GM18511 (cell line): ENCODE measurements at regions not wholly inside any gene's neighbourhood (a gene's known extent, or its start where the extent isn't known, plus 50 kb on each side); places are given as distances from the start of the nearest gene placed in this dataset.
"Not testable (repeated sequence)": the region's sequence is repeated elsewhere in the genome, so short reads cannot be mapped to it uniquely, and the experiment has no call there.

ENCODE experiments used
- ATAC-seq: cut with Tn5 transposase; IDR thresholded peaks from one replicate; pipeline ENCODE4 v1.9.1; 2021; ENCODE audit warnings: mild to moderate bottlenecking, moderate library complexity; ENCODE audit not compliant: unreplicated experiment

GRCh38 chr21:16113052-16113715, 383.4 kb downstream of the USP25 start:
- ATAC-seq: no peak

DNA sequence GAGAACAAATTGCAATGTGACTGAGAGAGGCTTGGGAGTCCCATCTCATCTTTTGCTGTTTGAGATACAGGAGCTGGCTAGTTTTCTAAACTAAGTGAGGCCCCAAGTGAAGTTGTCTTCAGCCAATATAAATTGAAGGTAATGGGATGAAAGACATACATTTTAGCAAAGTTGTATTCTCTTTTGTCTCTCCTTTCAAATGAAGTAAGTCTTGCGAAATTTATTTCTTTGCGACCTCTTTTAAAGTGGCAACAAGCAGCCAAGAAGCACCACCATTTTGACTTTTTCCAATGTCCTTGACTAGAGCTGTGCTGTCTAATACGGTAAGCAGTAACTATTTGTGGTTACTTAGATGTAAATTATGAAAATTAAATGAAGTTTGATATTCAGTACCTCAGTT, 385.7 kb downstream of the USP25 start:
- no peak for ATAC-seq

DNA sequence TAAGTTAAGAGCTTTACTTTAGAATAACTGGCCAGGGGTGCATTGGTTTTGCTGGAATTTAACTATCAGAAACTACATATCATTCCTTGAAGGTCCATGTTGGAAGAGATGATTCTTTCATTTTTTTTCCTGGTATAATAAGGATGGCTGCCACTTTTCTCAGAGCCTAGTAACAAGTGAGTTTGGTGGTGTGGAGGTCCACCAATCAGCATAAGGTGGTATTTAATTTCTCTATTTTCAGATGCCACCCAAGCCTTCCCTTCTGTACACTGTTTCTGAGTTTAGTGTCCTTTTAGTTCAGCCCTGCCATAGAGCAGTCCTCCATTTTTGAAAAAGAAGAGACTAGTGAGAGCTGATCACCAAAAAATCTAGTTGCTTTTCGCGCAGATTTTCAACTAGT, 386.3 kb downstream of the USP25 start:
- ATAC-seq: no peak

DNA sequence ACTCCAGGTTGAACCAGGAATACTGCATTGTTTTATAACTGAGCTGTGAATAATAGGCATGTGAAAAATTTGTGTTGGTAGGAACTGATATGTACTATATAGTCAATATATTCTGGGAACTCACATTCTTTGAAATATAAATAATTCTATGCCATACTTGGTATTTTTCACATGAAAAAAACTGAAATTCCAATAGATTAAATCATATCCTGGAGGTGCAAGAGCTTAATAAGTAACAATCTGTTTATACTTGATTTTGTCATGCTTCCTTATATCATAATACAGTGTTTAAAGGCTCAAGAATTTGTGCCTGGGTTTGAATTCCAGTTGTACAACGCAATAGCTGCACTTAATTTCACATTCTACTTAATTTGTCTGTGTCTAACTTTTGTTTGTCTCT, 387.0 kb downstream of the USP25 start:
- ATAC-seq: no peak

- no peak for ATAC-seq
Measured at GRCh38 chr21:16117331-16117730, 387.5 kb downstream of the USP25 start.

DNA sequence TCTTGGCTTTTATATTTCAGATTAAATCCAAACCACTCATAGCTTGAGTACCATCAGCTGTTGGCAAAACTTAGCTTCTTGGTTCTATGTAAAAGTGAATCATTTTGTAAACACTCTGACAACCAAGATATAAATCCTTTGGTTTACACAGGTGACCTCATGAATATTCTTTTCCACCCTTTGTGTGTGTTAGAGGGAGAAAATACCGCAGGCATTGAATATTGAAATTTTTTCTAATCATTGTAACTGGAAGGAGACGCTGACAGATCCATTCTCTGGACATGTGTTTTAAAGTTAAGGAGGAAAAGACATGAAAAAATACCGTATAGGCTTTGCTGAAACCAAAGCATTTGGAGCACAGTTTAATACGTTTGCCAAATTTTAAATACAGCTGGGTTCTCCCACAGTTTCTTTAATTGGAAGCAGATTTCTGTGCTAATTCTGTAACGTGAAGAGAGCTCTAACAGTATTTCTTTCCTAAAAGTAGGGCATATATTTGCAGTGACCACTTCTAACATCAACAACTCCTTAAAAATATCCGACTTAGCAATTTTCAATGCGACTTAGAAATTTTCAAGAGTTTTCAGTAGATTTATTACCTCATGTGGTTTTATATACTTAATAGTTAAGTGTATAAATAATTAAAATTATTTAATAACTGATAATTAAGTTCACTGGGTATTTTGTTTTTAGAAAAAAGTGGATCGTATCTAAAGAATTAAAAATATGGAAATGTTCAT, 388.2 kb downstream of the USP25 start:
- ATAC-seq: no peak

DNA sequence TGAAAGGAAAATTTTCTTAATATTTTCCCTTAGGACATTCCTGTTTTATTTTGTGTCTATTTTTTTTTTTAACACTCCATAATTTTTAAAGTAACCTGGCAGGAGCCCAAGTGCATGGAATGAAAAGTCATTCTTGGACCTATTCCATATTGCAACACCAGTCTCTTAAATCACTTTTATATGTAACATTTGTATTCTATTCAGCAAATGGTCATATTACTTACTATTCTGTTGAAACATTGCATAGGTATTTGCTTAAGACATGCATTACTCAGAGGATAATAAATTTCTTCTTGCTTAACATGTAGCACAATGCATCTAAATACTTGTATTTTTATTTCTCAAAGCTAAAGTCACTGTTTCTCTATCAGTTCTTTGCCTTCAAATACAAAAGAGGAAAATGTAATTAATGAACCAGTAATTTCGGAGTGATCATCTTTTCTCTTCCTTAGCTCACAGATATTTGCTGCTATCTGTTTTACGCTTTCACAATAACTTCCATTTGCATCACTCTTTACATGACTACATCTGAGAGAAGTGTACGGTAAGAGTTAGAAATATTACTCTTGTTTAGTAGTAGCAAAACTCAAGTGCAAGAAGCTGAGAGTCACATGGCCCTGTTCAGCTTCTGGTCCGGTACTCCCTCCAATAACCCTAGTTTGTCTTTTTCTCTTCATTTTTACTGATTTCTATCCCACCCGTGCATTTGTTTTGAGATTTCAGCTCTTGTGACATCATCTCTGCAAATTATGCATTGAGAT, 394.8 kb downstream of the USP25 start:
- ATAC-seq: no peak

DNA sequence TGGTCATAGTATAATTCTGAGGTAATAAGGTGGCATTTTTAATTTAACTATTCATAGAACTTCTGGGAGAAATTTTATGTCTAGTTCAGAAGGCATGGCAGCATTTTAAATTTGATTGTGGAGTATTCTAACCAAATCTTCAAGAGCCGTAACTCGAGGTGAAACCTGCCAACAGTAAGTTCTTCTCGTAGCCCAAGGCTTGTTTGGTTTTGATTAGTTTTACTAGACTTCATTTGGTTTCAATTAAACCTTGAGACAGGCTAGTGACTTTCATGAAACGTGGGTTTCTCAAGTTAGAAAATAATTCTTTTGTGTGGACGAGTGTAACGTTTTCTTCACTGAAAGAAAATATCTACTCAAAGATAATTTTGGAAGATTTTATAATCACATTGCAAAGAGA, 395.5 kb downstream of the USP25 start:
- no peak for ATAC-seq

- not testable (repeated sequence) for ATAC-seq
Measured at GRCh38 chr21:16132453-16132852, 402.7 kb downstream of the USP25 start.

GRCh38 chr21:16133248-16133647, 403.5 kb downstream of the USP25 start:
- no peak for ATAC-seq

DNA sequence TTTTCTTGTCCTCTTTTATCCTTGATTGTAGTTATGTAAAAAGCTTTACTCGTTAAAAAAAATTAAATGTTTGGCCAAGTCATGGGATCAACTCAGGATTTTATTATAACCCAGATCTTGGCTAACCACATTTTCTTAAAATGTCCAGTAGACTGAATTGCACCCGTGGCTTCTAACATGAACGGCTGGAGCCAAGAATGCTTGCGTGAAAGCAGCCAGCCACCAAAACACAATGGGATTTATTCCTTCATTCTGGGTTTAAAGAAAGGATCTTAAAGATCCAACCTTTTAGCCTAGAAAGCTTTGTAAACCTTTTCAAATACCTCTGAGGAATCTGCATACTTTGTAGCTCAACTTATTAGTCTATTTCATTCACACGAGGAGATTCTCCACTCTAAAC, 404.4 kb downstream of the USP25 start:
- no peak for ATAC-seq

GRCh38 chr21:16137106-16137505, 407.3 kb downstream of the USP25 start:
- ATAC-seq: no peak

- ATAC-seq: no peak
Measured at GRCh38 chr21:16145052-16145451, 415.3 kb downstream of the USP25 start.

GRCh38 chr21:16145479-16145878, 415.7 kb downstream of the USP25 start:
- no peak for ATAC-seq

GRCh38 chr21:16154321-16154720, 424.5 kb downstream of the USP25 start:
- no peak for ATAC-seq

DNA sequence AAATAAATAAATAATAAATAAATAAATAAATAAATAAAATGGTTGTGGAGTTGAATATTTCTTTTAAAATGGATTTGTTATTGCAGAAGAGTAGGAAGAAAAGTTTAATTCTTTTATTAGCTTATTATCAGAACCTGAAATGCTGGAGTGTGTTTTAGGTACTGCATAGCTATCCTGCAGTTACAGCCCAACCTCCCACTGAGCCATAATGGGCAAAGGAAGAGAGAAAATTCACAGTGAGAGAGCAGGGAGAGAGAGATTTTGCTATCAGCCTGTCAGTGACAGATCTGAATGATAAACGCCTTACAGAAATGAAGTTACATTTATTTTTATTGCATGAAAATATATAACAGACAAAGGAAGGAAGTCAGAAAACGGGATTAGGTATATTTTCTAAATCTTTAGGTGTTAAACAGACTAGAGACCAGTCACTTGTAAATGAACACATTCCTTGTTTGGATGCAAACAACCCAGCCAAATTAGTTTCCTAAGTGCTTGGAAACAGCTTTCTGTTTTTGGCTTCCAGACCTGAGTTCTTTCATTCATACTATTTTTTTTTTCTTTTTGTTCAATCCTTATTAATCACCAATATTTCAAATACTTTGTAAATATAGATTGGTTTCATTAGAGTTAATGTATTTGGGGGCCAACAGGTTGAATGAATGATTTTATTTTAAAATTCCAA, 425.3 kb downstream of the USP25 start:
- ATAC-seq: no peak

GRCh38 chr21:16156841-16157489, 427.2 kb downstream of the USP25 start:
- ATAC-seq: no peak

DNA sequence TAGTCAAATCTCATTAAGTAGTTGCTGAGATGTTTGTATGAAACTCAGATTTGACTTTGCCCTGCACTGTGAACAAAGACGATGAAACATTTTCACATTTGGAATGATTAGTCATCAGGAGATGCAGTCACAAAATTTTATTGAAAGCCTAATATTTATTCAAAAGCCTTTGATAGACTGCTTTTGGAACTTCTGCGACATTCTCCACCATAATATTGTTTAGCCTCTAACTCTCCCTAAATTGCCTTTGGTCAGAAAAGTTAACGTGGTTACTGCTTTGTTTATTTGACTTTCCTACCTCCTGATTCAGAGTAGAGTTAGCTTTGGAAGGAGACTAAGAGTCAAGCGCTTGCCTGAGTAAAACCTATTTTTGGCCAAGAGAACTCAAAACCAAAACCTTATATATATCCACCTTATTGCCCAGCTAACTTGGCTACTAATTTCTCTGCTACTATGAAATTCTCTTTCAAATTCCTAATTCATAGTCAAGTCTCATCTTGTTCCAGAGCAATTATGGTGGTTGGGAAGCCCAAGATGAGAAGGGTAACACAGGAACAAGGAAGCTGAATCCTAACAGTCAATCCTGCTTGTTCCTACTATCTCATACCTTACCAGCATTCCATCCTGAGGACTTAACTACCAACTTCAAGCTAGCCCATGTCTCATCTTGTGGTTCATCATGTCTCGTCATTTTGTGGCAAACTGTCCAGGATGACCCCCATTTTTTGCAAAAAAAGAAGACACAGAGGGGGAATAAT, 429.6 kb downstream of the USP25 start:
- no peak for ATAC-seq

DNA sequence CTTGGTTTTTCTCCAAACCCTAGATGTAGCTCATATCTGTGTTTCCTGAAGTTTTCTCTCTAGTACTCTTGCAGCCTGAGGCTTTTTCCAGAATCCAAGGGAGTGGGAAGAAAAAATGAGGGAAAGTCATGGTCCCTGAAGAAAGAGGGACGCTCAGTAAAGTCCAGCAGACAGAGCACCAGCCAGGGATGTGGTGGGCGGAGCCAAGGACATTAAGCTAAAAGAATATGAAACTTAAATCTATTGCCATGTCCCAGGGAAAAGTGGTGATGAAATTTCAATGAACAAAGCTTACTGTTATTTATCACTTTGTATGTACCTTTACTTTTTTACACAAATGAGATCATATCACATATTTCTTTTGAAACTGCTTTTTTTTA, 430.2 kb downstream of the USP25 start:
- no peak for ATAC-seq

DNA sequence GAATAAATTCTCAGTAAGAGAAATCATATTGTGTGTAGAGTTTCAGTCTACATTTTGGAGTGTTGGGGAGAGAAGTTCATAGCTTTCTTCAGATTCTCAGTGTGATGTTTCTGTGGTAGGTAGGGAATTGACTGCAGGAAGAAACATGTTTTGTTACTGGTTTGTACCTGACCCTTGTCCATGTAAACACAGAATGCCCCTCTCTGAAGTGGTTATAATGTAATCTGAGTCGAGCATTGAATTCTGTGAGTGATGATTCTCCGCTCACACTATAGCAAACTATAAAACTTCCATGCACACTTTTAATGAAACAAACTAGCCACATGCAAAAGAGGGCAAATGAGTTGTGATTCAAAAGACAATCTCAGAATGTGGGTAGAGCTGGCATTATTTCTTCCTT, 433.2 kb downstream of the USP25 start:
- no peak for ATAC-seq
